G401 (cell line): ENCODE measurements at regions not wholly inside any gene's neighbourhood (a gene's known extent, or its start where the extent isn't known, plus 50 kb on each side); places are given as distances from the start of the nearest gene placed in this dataset.
"Not testable (repeated sequence)": the region's sequence is repeated elsewhere in the genome, so short reads cannot be mapped to it uniquely, and the experiment has no call there.

ENCODE experiments used
- DNase-seq: peaks from one replicate; pipeline ENCODE4 v3.0.0-alpha.2; 2015; ENCODE audit warnings: low spot score
- in situ Hi-C: cut with HindIII; loops from 2 replicates; pipeline ENCODE4 v1.10.0; 2016; ENCODE audit warnings: low sequenced_read_pairs, mixed read lengths

DNA sequence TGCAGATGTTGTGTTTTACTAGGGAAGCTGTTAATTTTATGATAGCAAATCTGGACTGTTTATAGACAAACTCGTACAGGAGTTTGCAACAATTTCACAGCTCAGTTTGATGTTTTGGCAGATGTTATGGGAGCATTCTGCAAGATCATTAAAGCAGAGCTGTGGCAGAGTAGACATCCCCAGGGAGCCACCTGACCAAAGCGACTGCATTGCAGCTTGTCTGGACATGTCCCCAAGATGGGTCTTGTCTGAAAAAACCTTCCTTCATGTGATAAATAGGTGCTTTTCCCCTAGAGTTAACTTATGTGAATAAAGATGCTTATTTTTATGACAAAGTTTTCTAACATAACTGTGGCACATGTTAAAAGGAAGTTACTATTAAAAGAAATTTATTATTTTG, 91.2 kb upstream of the GPR141 start:
- in situ Hi-C loops: no loop called here
- DNase-seq: no peak

DNA sequence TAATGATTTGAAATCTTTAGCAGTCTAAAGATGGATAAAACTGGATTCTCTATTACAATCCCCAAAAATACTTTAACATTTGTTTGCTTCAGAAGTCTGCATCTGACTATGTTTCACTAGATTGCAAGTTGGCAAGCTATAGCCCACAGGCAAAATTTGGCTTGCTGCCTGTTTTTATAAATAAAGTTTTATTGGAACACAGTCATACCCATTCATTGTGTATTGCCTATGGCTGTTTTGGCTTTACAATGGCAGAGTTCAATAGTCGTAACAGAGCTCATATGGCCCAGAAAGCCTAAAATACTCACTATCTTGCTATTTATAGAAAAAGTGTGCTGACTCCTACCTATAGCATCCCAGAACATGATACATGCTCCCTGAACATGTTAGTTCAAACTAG, 89.0 kb upstream of the GPR141 start:
- DNase-seq: no peak
- in situ Hi-C loops: no loop called here

DNA sequence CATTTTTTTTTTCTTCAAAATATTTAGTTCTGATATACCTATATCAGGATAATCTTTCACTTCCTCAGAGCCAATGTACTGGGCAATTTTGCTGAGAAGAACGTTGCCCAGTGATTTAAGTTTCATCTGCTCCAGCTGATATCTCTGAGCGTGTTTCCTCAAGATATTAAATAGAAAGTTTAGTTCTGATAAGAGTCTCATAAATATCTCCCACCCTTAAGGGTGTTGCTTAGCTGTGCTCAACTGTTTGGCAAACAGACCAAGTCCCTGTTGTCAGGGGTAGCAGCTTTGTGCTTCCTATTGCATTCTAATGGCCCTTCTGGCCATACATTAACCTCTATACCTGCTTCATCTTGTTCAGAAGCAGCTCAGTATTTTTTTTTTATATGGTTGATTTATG, 84.7 kb upstream of the GPR141 start:
- in situ Hi-C loops: no loop called here
- DNase-seq: no peak

DNA sequence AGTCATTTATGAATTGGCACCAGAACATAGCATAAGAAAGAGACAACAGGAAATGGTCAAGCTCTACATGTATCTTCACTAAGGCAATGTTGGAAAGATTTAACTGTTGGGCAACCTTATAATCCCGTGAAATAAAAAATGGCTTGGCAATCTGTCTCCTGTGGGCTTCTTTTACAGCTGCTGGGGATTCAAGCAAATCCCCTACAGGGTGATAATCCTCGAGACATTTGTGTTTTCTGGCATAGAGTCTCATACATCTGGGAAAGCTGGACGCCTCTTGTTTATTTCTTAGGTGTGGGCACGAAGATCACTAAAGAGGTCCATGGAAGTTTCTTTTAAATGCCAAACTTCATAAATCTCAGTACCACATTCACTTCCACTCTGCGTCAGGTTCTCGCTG, 82.2 kb upstream of the GPR141 start:
- no peak for DNase-seq

DNA sequence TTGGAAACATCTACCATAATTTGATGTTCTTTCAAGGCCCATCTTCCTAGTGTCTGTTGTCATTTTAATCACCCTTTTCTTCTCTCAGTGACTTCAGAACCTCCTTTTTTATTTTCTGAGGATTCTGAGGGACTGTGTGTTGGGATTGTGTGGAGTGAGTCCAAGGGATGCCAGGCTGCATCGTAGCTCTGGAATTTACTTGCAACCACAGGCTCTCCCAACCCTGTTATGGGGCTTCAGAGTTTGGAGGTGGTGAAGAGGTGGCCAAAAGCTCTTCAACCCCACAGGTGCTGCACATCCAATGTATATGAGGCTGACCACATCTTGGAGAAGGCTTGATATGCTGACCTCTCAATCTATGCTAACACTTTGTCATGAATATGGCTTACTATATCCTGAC, 79.5 kb upstream of the GPR141 start:
- no peak for DNase-seq
- in situ Hi-C loops: no loop called here

More for the DNA sequence above, 82.2 kb upstream of the GPR141 start:
- in situ Hi-C loops: no loop called here

DNA sequence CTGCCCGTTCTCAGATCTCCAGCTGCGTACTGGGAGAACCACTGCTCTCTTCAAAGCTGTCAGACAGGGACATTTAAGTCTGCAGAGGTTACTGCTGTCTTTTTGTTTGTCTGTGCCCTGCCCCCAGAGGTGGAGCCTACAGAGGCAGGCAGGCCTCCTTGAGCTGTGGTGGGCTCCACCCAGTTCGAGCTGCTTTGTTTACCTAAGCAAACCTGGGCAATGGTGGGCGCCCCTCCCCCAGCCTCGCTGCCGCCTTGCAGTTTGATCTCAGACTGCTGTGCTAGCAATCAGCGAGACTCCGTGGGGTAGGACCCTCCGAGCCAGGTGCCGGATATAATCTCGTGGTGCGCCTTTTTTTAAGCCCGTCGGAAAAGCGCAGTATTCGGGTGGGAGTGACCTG, 66.2 kb upstream of the GPR141 start:
- DNase-seq, in situ Hi-C loops: not testable (repeated sequence)

DNA sequence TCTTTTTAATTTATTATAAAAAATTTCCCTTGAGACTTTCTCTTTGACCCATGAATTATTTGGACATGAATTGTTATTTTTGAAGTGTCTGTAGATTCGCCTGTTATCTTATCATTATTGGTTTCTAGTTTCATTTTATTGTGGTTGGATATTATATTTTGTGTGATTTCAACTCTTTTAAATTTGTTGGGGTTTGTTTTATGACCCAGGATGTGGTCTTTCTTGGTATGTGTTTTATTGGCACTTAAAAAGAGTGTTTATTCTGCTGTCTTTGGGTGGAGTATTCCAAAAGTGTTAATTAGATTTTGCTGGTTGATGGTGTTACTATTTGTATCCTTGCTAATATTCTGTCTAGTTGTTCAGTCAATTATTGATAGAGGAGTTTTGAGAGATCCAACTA, 50.5 kb upstream of the GPR141 start:
- in situ Hi-C loops: no loop called here
- DNase-seq: no peak
